IPS-NIHi7 (cell line): ENCODE measurements at regions not wholly inside any gene's neighbourhood (a gene's known extent, or its start where the extent isn't known, plus 50 kb on each side); places are given as distances from the start of the nearest gene placed in this dataset.

Experiments
- DNase-seq: peaks from one replicate; pipeline ENCODE4 v3.0.0; 2012; ENCODE audit warnings: mixed read lengths; ENCODE audit errors: extremely low spot score

DNA sequence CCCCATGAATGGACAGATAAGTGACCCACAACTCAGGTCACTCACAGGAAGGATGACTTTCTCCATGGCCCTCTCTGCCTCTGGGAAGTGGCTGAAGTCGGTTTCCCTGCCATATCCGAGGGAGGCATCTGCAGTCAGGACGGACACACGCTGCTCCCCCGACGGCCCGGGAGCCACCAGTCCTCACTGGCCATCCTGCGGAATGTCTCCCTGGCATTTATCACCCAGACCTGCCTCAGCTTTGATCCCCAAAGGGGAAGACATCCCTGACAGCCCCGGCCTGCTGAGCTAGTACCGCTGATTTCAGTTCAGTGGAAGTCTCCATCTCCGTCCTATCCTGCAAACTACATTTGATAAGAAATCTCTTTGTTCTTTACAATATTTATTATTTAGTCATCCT, 339.5 kb upstream of the MKI67 start:
- no peak for DNase-seq

DNA sequence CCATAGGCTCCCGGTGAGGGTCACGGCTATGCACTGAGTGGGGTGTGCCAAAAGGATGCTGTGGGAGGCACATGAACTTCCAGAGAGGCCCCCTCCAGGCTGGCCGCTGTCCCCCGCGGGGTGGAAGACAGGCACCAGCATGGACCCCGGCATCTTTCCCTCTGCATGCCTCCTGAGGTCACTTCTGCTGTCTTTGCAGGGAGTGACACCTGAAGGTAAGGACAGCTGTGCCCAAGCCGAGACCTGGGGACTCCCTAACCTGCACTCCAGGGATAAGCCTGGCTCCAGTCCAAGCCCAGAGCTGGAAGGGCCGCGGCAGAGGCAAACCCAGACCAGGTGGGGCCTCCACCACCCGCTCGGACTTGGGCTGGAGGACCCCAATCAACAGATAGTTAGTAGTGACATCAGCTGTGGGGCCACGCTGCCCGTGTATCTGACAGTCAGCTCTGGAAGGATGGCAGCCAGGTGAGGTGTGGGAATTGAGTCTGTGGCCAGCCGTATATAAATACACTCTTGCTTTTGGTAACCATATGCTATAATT, 340.7 kb upstream of the MKI67 start:
- DNase-seq = no peak

DNA sequence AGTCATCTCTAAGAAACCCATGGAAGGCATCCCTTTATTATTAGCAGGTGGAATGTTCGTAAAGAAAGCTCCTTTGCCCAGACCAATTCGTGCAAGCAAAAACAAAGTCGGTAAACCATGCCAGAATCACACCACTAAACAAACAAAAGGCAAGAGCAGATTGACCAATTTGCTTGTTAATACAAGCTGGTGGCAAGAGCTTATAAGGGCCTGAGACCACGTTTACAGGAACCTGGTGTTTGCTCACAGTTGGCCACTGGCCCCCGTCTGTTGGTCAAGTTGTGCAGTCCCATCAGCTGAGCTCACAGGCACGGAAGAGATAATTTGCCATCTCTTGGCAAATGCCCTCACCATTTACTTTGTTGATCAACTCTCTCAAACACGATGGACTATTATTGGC, 342.2 kb upstream of the MKI67 start:
- DNase-seq = no peak

DNA sequence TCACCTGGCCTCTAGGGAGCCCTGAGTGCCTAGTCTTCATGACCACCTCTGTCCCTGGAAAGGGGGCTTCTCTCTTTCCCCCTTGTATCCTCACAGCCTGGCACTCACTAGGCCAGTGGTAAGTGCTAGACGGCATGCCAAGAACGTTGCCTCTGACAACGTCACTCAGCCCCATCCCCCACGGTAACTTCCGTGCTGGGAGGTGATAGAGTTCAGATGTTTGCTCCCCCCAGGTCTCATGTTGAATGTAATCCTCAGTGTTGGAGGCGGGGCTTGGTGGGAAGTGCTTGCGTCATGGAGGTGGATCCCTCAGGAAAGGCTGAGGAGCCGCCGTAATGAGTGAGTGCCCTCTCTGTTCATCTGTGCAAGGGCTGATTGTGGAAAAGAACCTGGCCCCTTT, 343.3 kb upstream of the MKI67 start:
- DNase-seq = no peak

DNA sequence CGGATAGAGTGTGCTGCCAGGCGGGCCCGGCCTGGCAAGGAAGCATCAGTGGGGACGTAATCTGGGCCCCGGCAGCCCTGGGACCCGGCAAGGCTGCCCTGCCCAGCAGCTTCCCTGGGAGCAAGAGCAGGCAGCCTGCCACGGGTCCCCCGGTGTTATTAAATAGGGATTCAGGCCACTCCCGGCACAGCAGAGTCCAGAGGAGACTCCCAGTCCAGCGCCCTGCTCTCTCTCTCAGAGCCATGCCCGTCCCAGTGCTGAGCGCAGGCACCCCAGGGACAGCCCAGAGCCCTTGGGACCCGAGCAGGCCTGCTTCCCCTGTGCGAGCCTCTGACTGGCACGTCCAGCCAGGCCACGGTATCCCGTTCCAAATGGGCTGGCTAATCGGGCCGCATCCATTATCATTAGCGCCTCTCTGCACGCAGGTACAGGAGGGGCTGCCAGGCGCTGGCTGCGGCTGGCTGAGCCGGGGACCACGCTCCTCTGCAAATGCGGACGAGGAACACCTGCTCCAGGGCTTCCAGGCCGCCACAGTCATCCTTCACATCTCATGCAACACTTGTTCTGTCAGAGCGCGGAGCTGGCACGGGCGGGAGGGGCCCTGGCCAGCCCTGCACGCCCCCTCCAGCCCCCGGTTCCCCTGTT, 344.2 kb upstream of the MKI67 start:
- DNase-seq = no peak

DNA sequence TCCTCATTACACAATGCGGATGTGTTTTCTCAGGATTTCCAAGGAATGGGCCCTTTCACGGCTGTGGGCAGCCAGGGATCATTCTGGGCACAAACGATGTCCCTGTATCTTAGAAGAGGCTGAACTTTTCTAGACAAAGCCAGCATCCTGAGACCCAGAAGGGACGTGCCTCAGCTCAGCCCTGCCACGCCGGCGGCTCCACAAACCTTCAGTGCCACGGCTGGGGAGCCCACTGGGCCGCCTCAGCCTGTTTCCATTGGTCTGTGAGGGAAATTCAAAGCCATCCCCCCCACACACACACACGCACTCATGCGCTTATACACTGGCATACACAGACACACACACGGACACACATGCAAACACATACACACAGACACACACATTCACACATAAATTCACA, 344.9 kb upstream of the MKI67 start:
- DNase-seq = no peak

DNA sequence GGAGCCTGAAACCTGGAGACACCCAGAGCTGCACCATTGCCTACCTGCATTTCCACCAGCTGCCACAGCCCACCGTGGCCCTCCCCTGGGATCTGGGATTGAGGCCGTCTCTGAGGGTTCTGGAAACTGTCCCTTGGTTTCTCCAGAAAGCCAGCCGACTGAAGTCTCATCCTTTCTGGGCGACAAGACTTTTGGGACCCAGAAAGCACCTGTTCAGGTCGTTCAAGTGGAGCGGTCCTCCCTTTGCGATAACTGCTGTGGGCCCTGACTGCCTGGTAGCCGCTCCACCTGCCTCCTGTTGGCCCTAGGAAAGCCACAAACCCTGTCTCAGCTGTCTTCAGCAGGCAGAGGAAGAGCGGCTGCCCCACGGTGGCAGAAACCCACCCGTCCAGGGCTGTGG, 346.0 kb upstream of the MKI67 start:
- DNase-seq = no peak

DNA sequence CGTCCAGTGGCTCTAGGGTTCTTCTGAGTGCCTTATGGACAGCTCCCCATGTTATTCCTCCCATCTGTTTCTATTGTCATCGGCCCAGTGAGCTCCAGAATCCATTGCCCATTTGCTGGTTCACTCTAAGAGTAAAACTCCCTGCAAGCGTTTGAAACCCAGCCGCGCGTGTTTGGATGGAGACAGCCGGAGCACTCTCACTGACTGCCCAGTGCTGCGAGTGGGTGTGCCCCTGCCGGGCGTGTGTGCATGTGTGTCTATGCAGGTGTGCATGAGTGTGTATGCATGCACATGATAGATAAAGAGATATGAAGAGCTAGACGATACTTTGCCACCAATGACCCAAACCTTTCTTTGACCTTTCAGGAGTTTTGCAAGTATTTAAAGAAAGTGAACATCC, 347.2 kb upstream of the MKI67 start:
- no peak for DNase-seq

DNA sequence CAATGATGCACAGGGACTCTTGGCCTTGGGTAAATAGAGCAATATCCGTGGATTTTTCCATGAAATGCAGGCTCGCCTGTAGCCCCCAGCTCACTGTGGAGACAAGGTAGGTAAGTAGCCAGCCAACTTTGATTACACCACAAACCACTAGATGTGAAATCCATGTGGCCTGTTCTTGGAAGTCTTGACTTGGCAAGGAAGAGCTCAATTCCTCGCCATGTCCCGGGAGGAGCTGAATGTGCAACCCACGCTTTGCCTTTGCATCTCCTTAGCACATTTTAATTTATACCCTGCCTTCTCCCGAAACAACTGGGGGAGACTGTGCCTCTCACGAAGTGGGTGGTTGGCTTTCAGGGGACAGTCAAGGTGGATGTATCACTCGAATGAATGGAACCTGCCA, 347.7 kb upstream of the MKI67 start:
- DNase-seq = no peak

DNA sequence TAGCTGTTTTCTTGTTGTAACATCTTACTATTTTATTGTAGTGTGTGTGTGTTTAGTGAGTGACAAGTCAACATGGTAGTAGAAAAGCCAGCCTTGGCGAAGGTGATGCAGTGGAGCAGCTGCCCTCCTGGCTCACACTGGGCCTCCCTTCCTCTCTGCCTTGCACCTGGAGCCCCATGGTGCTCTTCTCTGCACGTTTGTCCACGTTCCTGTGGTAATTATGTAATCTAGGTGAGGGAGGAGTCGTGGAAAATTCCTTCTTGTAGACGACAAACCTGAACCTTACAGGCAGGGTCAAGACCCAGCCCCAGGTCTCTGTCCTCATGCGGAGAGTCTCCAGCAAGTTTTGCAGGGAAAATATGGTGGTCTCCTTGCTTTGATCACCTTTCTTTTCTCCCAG, 348.3 kb upstream of the MKI67 start:
- no peak for DNase-seq

DNA sequence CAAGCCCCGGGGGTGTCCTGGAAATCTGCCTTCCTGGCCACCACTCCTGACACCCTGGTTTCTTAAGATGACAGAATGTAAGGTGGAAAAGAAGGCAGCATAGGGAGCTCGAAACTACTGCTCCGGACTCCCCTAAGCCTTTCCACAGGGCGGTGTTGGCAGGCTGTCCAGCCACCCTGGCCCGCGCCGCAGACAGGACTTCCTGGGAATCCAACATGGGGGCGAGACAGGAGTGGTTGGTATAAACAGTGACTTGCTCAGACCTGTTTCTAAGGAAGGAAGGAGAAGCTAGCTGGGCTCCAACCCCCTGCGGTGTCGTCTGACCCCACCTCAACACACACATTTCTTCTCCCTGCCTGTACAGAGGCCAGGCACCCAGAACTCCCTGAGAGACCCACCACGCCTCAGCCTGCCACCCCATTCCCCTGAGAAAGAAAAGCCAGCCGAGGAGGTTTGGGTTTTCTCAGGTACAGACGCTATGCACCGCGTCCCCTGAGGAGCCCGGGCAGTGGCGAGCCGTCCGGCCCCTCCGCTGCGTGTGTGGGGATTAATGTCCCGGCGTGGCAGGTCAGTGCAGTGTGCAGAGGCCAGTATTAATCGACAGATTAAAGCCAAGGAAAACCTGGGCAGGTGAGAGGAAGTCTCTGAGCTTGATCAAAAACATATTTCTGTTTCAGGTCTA, 349.6 kb upstream of the MKI67 start:
- DNase-seq = no peak

DNA sequence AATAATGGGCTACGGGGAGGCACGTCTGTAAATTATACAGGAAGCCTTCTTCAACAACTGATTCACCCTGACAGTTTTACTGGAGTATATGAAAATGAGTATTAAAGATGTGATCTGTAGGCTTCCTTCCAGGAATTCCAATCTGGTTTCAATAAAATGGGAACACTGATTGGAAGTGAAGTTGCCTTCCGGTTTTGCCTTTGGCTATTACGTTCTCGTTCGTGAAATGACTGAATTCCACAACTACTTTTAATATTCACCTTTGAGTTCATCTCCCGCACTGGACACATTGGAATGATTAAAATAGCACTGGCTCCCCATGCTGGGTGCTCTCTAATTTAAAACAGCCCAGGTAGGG, 350.1 kb upstream of the MKI67 start:
- no peak for DNase-seq

DNA sequence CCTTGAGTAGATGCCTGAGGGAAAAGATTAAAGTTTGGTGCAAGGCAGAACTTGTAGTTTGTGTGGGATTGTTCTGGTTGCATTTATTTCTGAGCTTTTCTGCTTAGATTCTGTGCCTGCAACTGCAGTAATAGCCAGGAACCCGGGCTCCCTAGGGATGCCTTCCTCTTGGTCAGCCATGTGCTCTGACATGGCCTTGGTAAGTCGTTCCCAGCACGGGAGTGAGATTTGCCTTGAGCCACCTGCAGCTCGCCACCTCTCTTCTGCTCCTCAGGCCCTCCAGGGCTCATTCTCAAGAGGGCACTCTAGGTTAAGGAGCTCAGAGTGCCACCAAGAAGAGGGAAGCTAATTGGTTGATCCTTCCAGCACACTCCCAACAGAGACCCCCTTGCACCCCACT, 350.6 kb upstream of the MKI67 start:
- DNase-seq = no peak

DNA sequence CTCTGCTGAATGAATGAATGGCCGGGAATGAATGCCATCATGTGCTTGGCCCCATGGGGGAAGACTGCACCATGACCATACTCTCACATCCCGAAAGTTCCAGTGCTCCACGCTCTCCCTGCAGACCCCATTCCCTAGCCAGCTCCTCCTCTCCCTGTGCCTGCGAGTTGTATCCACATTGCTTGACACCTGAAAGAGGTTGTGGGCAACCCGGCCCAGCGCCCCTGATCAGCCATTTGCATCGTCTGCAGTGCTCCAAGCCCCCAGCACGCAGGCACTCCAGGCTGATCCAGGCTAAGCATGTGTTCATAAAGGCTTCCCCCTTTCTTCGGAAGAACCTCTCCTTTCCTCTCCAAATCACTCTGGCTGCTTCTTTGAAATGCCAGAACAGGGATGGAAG, 354.4 kb upstream of the MKI67 start:
- DNase-seq = no peak

DNA sequence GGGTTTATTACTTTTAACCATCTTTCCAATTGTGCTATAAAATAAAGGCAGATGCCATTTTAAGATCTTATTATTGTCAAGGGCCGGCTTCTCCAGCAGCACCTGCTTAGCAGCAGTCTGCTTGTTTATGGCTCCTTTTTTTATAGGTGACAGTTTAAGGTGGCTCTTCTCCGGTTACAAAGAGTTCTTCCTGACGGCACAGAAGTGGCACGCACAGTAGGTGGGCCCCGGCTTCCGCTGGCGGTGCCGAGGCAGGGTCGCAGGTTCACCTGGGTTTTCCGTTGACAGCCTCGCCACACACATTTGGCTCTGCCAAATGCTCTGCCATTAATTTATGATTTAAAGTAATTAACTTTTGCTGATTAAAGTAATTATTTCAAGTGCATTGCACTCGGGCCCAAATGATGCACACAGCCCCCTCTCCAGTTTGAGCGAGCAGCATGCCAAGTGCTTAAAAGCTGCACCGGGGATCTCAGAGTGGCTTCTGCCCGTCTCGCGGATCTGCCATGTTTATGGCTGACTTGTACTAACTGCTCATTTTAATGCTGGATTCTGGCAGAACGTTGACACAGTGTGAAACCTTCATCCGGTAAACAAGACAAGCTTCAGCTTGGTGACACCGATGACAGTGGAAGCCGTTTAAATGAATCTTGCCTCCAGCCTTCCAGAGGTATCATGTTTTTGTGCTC, 355.1 kb upstream of the MKI67 start:
- no peak for DNase-seq

DNA sequence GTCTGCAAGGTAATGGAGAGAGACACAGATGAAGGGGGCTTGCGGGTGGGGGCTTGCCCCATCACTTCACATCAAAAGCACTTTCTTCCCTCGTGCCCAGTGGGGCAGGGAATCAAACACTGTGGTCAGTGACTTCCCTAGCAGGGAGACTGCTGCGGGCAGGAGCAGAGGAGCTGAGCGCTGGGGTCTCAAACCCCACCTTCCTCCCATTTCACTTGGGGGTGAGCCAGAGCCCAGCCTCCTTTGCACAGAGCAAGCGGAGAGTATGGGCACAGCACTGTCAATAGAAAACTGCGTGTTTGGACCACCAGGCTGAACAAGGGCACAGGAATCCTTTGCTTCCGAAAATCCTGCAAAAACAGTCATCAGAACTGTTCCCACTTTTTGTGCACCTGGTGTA, 355.8 kb upstream of the MKI67 start:
- DNase-seq = no peak

DNA sequence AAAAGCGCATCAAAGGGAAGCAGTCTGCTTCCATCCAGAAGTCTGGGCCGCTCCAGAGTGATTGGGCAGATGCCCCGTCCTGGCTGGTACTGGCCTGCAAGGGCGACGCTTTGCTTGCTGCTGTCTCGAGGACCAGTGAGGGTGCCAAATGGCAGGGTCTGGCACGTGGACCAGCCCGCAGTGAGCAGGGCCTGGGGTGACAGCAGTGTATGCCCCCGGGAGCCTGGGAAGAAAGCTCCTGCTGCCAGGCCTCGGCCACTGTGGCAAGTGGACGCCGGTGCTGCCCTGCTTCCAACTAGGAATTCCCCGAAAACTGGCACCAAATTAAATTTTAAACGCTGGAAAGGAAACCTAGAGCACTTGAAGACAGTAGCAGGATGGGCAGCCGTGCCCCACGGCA, 357.0 kb upstream of the MKI67 start:
- DNase-seq = no peak

DNA sequence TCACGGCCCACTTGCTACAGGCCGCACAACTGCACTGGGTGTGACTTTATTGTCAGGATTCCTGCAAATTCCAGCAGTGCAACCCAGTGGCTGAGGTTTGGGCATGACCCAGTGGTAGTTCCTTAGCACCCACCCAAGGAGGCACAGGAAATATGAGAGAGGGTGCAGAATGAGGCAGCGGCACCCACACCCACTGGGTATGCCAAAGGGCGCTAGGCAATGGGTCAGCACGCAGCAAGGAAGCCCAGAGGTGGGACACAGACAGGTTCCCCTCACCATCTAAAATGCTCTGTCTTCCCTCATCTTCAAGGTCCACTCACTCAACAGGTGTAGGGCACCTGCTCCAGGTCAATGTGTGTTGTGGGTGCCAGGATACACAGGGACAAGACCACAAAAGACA, 357.8 kb upstream of the MKI67 start:
- DNase-seq = no peak

DNA sequence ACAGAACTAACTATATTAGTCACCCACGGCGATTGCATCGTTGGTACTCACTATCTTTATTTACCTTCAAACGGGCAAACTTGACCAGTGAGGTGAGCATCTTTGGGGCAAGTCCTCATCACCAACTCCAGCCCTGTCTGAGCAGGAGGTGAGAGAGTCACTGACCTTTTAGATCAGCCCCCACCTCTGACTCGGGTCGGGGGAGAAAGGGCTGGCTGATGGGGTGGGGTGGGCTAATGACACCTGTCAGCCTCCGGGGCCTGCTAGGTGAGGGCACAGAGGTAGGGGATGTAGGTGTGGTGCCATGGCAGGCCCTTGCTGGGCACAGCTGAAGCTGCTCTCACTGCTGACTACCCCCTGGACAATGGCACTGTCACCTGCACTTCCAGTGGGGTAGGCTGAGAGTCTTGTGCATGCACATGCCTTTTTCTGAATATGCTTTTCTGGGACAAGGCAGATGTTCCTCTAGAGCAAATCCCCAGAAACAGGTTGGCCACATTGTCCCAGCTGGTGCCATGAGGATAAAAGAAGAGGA, 359.5 kb upstream of the MKI67 start:
- no peak for DNase-seq

DNA sequence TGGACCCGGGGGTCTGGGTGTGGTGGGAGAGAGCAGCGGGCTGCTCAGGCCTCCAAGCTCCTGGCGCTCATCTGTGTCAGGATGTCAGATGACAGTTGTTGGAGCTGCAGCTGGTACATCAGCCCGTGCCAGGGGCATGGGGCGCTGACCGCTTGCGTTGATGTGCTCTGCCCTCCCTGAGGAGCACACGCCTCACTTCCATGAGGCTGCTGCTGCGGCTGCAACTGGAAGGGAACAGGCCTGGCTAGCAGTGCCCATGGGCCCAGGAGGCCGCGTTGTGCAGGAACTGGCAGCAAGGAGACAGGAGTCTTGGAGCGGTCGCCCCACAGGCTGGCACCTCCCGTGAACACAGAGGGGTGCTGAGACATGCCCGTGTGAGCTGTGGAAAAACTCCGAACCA, 361.3 kb upstream of the MKI67 start:
- DNase-seq = no peak

DNA sequence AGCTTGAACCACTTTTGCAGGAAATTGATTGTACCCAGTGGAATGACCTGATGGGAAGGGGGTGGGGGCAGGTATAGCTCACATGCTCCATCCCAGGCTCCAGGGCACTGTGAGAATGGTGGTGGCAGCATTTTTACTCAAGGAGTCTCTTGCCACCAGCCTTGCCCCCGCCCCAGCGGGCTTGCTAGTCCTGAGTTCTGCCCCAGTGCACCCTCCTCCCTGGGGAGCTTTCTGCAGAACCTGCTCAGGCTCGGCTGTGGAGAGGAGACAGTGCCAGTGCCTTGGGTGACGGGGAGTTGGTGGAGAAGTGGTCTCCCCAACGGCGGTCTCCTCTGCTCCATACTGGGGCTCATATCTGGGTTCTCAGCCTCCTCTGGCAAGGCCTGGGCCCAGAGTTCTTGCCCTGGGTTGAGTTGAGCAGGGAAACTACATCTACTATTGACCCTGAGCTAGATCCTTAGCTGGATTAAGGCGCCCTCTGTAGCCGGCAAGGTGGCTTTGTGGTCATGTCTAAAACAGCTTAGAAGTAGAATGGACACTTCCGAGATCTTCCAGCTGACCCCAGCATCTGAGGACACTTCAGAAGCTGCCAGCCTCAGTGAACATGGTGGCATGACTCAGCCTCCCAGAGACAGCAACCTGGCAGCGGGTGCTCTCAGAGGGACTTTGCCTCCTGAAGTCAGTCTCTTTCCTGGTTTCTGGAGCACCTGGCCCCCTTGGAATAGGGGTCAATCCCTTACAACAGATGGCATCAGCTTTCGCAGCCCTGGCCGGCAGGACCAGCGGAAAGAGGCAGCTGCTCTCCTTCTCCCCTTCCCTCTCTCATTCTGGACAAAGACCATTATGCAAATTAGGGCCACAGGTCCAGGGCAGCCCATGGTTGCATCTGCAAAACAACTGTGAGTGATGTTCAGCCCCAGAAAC, 363.4 kb upstream of the MKI67 start:
- DNase-seq = no peak

DNA sequence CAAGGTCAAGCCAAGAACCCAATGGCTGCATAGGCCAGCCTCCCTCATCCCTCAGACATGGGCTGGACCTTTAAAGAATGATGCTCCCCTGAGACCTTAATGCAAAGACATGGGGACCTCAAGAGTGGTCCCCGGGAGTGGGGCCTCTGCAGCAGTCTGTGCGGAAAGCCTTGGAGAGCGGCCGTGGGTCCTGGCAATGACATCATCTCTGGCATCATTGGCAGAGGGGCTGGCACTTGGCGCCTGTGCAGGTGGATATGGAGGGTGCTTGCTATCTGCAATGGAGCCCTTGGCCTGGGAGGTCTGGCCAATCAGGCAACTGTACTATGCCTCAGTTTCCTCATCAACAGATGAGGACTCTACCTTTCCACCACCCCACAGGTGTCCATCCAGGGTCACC, 365.5 kb upstream of the MKI67 start:
- no peak for DNase-seq
